Mammary epithelial cell (primary cell): ENCODE measurements at regions not wholly inside any gene's neighbourhood (a gene's known extent, or its start where the extent isn't known, plus 50 kb on each side); places are given as distances from the start of the nearest gene placed in this dataset.

Source experiments
- EZH2 ChIP-seq: IDR thresholded peaks from 2 replicates; pipeline ENCODE4 v1.6.1; 2012; ENCODE audit warnings: low read length, inconsistent platforms, borderline replicate concordance
- TF ChIP-seq, protein P1 (sequence below), 2 donors: IDR thresholded peaks in 1 of 2; conservative IDR thresholded peaks in 1 of 2; 2 replicates each; pipeline ENCODE4 v1.5.1; 2011 to 2012; ENCODE audit warnings: inconsistent platforms in 2 of 2, low read length in 2 of 2, mild to moderate bottlenecking in 2 of 2, control low read depth in 1 of 2, low read depth in 1 of 2; ENCODE audit not compliant: insufficient read depth in 1 of 2; ENCODE audit errors: extremely low read depth in 1 of 2

DNA sequence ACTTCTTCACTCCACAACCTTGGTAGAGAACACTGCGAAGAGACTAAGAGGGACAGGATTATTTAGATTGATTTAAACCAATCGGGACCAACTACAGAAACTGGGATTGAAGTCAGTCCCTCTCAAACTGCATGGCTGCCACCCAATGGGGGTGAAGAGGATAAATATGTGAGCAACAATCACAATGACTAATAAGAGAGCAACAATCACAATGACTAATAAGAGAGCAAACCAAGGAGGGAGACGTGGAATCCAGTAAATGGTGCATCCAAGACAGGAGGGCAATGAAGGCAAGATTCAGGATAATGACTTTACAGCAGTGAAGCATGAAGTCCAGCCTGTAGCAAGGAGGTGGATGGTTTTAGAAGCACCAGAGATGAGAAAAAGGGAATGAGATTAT is 322.8 kb downstream of the TTLL7 start:
- TF ChIP-seq, protein P1, sequence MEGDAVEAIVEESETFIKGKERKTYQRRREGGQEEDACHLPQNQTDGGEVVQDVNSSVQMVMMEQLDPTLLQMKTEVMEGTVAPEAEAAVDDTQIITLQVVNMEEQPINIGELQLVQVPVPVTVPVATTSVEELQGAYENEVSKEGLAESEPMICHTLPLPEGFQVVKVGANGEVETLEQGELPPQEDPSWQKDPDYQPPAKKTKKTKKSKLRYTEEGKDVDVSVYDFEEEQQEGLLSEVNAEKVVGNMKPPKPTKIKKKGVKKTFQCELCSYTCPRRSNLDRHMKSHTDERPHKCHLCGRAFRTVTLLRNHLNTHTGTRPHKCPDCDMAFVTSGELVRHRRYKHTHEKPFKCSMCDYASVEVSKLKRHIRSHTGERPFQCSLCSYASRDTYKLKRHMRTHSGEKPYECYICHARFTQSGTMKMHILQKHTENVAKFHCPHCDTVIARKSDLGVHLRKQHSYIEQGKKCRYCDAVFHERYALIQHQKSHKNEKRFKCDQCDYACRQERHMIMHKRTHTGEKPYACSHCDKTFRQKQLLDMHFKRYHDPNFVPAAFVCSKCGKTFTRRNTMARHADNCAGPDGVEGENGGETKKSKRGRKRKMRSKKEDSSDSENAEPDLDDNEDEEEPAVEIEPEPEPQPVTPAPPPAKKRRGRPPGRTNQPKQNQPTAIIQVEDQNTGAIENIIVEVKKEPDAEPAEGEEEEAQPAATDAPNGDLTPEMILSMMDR (conservative IDR thresholded peaks at IDR 0.05 in 1 of 2, IDR thresholded peaks at IDR 0.05 in 1 of 2; ENCODE audit: extremely low read depth in 1 of 2, insufficient read depth in 1 of 2, low read depth in 1 of 2, low read length in 2 of 2), result no peak
- no peak for TF ChIP-seq EZH2
